HCT116 (cell line): ENCODE measurements at regions not wholly inside any gene's neighbourhood (a gene's known extent, or its start where the extent isn't known, plus 50 kb on each side); places are given as distances from the start of the nearest gene placed in this dataset.

ENCODE experiments used
- ATAC-seq: fragments of 200-7000 bp; cut with Tn5 transposase; 2 replicates; pipeline ENCODE4 v1.9.1; 2020; ENCODE audit warnings: mild to moderate bottlenecking, moderate library complexity
- BruUV-seq: library from RNA; stranded (reverse); fragments of 400-500 nt; replicated peaks from 2 replicates; lab custom pipeline; 2021; lab: Mats Ljungman, UMichigan
- CTCF ChIA-PET: fragments of 300-600 bp; sonication (Branson Sonifier 250); formaldehyde crosslinking; loops from one replicate; lab custom pipeline; 2021; ENCODE audit warnings: antibody characterized with exemption; lab: Charles Lee
- POLR2A ChIA-PET: fragments of 300-600, 350-600 bp; sonication (Branson Sonifier 250); formaldehyde crosslinking; loops from one replicate; lab custom pipeline; 2021; ENCODE audit warnings: antibody characterized with exemption; lab: Charles Lee
- RAD21 ChIA-PET, 2 experiments: fragments of 300-600 bp; sonication (Branson Sonifier 250); formaldehyde crosslinking; loops; one replicate each; lab custom pipeline; 2023; ENCODE audit warnings: low total read pairs in 2 of 2; ENCODE audit not compliant: uncharacterized antibody in 2 of 2, unreplicated experiment in 2 of 2, low non-redundant PET in 1 of 2; lab: Charles Lee
- DNase-seq: peaks from one replicate; pipeline ENCODE4 v3.0.0-alpha.2; 2010; ENCODE audit warnings: low read depth, low spot score
- H2AFZ ChIP-seq: fragments of 200-600 bp; shearing (Covaris generic), sonication (generic); 2 replicates; pipeline ENCODE4 v1.6.1; 2017; ENCODE audit warnings: low read depth, mixed run types, mixed read lengths, antibody characterized with exemption, low read length; ENCODE audit not compliant: poor library complexity, severe bottlenecking
- H3K27ac ChIP-seq: 2 replicates; pipeline ENCODE4 v1.5.1; 2012; ENCODE audit warnings: low read depth, low read length
- H3K27me3 ChIP-seq: fragments of 200-600 bp; sonication (generic); 2 replicates; pipeline ENCODE4 v1.6.1; 2016; ENCODE audit warnings: mixed run types, low read length, mixed read lengths; ENCODE audit not compliant: insufficient read depth
- H3K36me3 ChIP-seq, 2 experiments: fragments of 200-500 bp in 1 of 2; fragments of 200-600 bp in 1 of 2; sonication (Bioruptor generic) in 1 of 2; sonication (generic) in 1 of 2; 2 replicates each; pipeline versions ENCODE4 v1.5.1 to v1.6.1; 2014 to 2016; ENCODE audit warnings: low read length in 2 of 2, inconsistent platforms in 1 of 2, mixed read lengths in 1 of 2, mixed run types in 1 of 2; ENCODE audit not compliant: insufficient read depth in 2 of 2, control insufficient read depth in 1 of 2
- H3K4me1 ChIP-seq, 2 experiments: fragments of 200-600 bp in 1 of 2; sonication (generic) in 1 of 2; 2 replicates each; pipeline versions ENCODE4 v1.5.1 to v1.6.1; 2012 to 2017; ENCODE audit warnings: low read length in 2 of 2, inconsistent platforms in 1 of 2, mild to moderate bottlenecking in 1 of 2, mixed read lengths in 1 of 2, mixed run types in 1 of 2, moderate library complexity in 1 of 2; ENCODE audit not compliant: insufficient read depth in 2 of 2, control insufficient read depth in 1 of 2
- H3K4me2 ChIP-seq: fragments of 200-600 bp; sonication (generic); 2 replicates; pipeline ENCODE4 v1.6.1; 2017; ENCODE audit warnings: mixed run types, low read length, mixed read lengths
- H3K4me3 ChIP-seq, 2 experiments: fragments of 200-600 bp in 1 of 2; sonication (generic) in 1 of 2; replicated peaks in 1 of 2; 2 replicates each; pipeline ENCODE4 v1.5.1; 2011 to 2016; ENCODE audit warnings: low read length in 2 of 2, control low read depth in 1 of 2, low read depth in 1 of 2, mild to moderate bottlenecking in 1 of 2, mixed read lengths in 1 of 2, mixed run types in 1 of 2
- H3K79me2 ChIP-seq: fragments of 200-600 bp; sonication (generic); 2 replicates; pipeline ENCODE4 v1.6.1; 2017; ENCODE audit warnings: mild to moderate bottlenecking, mixed run types, low read length, moderate library complexity, mixed read lengths; ENCODE audit not compliant: insufficient read depth
- H3K9ac ChIP-seq: fragments of 200-600 bp; sonication (generic); 2 replicates; pipeline ENCODE4 v1.6.1; 2016; ENCODE audit warnings: low read length, mixed read lengths
- H3K9me2 ChIP-seq: fragments of 200-600 bp; sonication (generic), shearing (Covaris generic); 2 replicates; pipeline ENCODE4 v1.6.1; 2017; ENCODE audit warnings: mixed run types, mild to moderate bottlenecking, moderate library complexity; ENCODE audit not compliant: insufficient read depth
- H3K9me3 ChIP-seq, 2 experiments: fragments of 200-500 bp in 1 of 2; fragments of 200-600 bp in 1 of 2; sonication (Bioruptor generic) in 1 of 2; sonication (generic) in 1 of 2; 2 replicates each; pipeline ENCODE4 v1.6.1; 2014 to 2017; ENCODE audit warnings: low read length in 2 of 2, mixed read lengths in 2 of 2, inconsistent platforms in 1 of 2, low read depth in 1 of 2, mild to moderate bottlenecking in 1 of 2, mixed run types in 1 of 2, moderate library complexity in 1 of 2; ENCODE audit not compliant: control insufficient read depth in 1 of 2, insufficient read depth in 1 of 2
- H4K20me1 ChIP-seq: fragments of 200-600 bp; sonication (generic), shearing (Covaris generic); 2 replicates; pipeline ENCODE4 v1.6.1; 2017; ENCODE audit warnings: mixed run types, mild to moderate bottlenecking, moderate library complexity; ENCODE audit not compliant: insufficient read depth
- ATF3 ChIP-seq: IDR thresholded peaks from 2 replicates; pipeline ENCODE4 v1.6.1; 2012
- CBX3 ChIP-seq: IDR thresholded peaks from 2 replicates; pipeline ENCODE4 v1.6.1; 2012; ENCODE audit warnings: low read depth
- EGR1 ChIP-seq: IDR thresholded peaks from 2 replicates; pipeline ENCODE4 v1.6.1; 2012; ENCODE audit warnings: low read depth
- ELF1 ChIP-seq: IDR thresholded peaks from 2 replicates; pipeline ENCODE4 v1.6.1; 2012; ENCODE audit warnings: low read depth, borderline replicate concordance
- FOSL1 ChIP-seq: IDR thresholded peaks from 2 replicates; pipeline ENCODE4 v1.6.1; 2012; ENCODE audit warnings: low read depth
- POLR2A ChIP-seq: IDR thresholded peaks from 2 replicates; pipeline ENCODE4 v1.7.0; 2011; ENCODE audit warnings: borderline replicate concordance; ENCODE audit not compliant: insufficient read depth, insufficient read length; ENCODE audit errors: extremely low read depth
- POLR2AphosphoS5 ChIP-seq: IDR thresholded peaks from 2 replicates; pipeline ENCODE4 v1.6.1; 2011; ENCODE audit warnings: mild to moderate bottlenecking, low read depth, low read length, moderate library complexity
- RAD21 ChIP-seq: IDR thresholded peaks from 2 replicates; pipeline ENCODE4 v1.6.1; 2012; ENCODE audit warnings: low read depth, mild to moderate bottlenecking
- REST ChIP-seq: IDR thresholded peaks from 2 replicates; pipeline ENCODE4 v1.6.1; 2012; ENCODE audit warnings: low read depth
- SIN3A ChIP-seq: IDR thresholded peaks from 2 replicates; pipeline ENCODE4 v1.6.1; 2012; ENCODE audit warnings: low read depth
- SRF ChIP-seq: IDR thresholded peaks from 2 replicates; pipeline ENCODE4 v1.6.1; 2012; ENCODE audit warnings: low read depth
- ZBTB33 ChIP-seq: IDR thresholded peaks from 2 replicates; pipeline ENCODE4 v1.6.1; 2011; ENCODE audit warnings: mild to moderate bottlenecking, low read length, moderate library complexity; ENCODE audit not compliant: insufficient replicate concordance; ENCODE audit errors: extremely low read depth
- ZFX ChIP-seq: fragments of 450-650 bp; IDR thresholded peaks from 2 replicates; pipeline ENCODE4 v1.6.1; 2017
- intact Hi-C: fragments of 100-400 bp; cut with micrococcal nuclease; formaldehyde crosslinking; loops from 2 replicates; pipeline ENCODE4 v1.10.0; 2022
- TF ChIP-seq, protein P1 (sequence below), 3 experiments: fragments of 200-600 bp in 1 of 3; sonication (generic) in 1 of 3; IDR thresholded peaks in 2 of 3; conservative IDR thresholded peaks in 1 of 3; 2 replicates each; pipeline ENCODE4 v1.5.1; 2012 to 2017; ENCODE audit warnings: low read depth in 2 of 3, low read length in 2 of 3, antibody characterized with exemption in 1 of 3, borderline replicate concordance in 1 of 3, control low read depth in 1 of 3, mild to moderate bottlenecking in 1 of 3, mixed read lengths in 1 of 3, mixed run types in 1 of 3, moderate library complexity in 1 of 3; ENCODE audit not compliant: insufficient read depth in 1 of 3
- TF ChIP-seq, protein P2 (sequence below): IDR thresholded peaks from 2 replicates; pipeline ENCODE4 v1.6.1; 2012

DNA sequence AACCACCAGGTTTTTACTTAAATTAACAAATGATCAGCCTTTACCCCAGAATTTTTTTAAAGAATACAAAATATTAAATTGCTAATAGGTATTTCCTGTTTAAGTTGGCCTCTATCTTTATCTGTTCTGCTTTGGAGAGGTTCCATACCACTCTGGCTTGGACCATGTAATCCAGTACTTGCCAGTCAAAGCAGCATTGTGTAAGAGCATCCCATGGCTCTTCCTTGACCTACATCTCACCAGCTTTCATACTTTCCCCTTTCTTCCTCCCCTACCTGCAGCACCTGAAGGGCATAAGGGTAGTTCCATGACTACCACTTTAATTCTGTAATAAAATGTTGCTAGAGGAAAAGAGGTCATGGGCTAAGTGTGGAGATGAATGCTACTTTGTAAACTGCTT is 140.8 kb upstream of the MTAP start:
- Histone ChIP-seq H2AFZ (no peak overlapping the region), H3K79me2 (no peaks in the 10 kb centered on the region), H3K4me1 (peaks cover 6 to 46% of the 10 kb centered on the region in 2 experiments; a peak in 2 of 4 replicates), H3K9me3 (no peaks in the 10 kb centered on the region), H3K4me3 (no peak overlapping the region), H3K27ac (no peak overlapping the region), H3K4me2 (no peak overlapping the region), H3K36me3 (no peaks in the 10 kb centered on the region), H3K27me3 (no peaks in the 10 kb centered on the region), H4K20me1 (no peaks in the 10 kb centered on the region), H3K9me2 (no peaks in the 10 kb centered on the region), H3K9ac (no peak overlapping the region)
- ChIA-PET CTCF (no interaction called here), POLR2A (interaction anchor here (1.2 kb wide), 1 partner anchor 12 kb away, joined by 5 read pairs; no protein-coding TSS in a partner anchor), RAD21 (no interaction called here)
- BruUV-seq = no TSS peak
- TF ChIP-seq ATF3 (no peak), SRF (no peak), FOSL1 (no peak), REST (no peak), EGR1 (no peak), POLR2AphosphoS5 (no peak), SIN3A (no peak), CBX3 (no peak), POLR2A (no peak), ELF1 (no peak), RAD21 (no peak), ZBTB33 (no peak), ZFX (no peak)
- TF ChIP-seq, protein P1, sequence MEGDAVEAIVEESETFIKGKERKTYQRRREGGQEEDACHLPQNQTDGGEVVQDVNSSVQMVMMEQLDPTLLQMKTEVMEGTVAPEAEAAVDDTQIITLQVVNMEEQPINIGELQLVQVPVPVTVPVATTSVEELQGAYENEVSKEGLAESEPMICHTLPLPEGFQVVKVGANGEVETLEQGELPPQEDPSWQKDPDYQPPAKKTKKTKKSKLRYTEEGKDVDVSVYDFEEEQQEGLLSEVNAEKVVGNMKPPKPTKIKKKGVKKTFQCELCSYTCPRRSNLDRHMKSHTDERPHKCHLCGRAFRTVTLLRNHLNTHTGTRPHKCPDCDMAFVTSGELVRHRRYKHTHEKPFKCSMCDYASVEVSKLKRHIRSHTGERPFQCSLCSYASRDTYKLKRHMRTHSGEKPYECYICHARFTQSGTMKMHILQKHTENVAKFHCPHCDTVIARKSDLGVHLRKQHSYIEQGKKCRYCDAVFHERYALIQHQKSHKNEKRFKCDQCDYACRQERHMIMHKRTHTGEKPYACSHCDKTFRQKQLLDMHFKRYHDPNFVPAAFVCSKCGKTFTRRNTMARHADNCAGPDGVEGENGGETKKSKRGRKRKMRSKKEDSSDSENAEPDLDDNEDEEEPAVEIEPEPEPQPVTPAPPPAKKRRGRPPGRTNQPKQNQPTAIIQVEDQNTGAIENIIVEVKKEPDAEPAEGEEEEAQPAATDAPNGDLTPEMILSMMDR (IDR thresholded peaks at IDR 0.05 in 2 of 3, conservative IDR thresholded peaks at IDR 0.05 in 1 of 3; ENCODE audit: borderline replicate concordance in 1 of 3, insufficient read depth in 1 of 3, low read depth in 2 of 3, low read length in 2 of 3) = no peak
- TF ChIP-seq, protein P2, sequence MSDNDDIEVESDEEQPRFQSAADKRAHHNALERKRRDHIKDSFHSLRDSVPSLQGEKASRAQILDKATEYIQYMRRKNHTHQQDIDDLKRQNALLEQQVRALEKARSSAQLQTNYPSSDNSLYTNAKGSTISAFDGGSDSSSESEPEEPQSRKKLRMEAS = no peak
- DNase-seq = no peak
- ATAC-seq = no peak
- intact Hi-C loops = no loop called here
